NCI-H1930 (cell line): ENCODE measurements at regions not wholly inside any gene's neighbourhood (a gene's known extent, or its start where the extent isn't known, plus 50 kb on each side); places are given as distances from the start of the nearest gene placed in this dataset.
"Not testable (repeated sequence)": the region's sequence is repeated elsewhere in the genome, so short reads cannot be mapped to it uniquely, and the experiment has no call there.

ENCODE experiments used
- DNase-seq, 2 experiments: peaks; one replicate each; lab custom pipeline; 2025; lab: John Stamatoyannopoulos, UW

DNA sequence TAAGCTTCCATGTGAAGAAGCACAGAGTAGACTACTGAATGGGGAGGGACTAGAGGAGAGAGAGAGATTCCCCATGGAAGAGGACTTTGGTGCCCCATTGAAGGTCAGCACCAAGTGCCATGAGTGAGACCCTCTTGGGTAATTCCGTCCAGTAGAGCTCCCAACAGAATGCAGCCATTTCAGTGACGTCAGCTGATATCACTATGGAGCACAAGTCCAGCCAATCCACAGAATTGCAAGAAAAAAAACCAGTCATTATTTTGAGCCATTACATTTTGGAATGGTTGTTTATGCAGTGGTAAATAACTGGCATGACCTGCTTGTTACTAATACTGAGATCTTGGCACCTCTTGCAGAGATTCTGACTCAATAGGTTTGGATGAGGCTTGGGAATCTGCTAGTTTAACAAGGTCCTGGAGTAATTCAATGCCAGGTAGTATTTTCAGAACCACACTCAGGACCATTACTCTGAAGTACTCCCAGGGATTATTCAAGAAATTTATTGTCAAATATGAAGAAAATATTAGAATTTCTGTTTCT is 52.6 kb upstream of the SP8 start:
- no peak for DNase-seq

DNA sequence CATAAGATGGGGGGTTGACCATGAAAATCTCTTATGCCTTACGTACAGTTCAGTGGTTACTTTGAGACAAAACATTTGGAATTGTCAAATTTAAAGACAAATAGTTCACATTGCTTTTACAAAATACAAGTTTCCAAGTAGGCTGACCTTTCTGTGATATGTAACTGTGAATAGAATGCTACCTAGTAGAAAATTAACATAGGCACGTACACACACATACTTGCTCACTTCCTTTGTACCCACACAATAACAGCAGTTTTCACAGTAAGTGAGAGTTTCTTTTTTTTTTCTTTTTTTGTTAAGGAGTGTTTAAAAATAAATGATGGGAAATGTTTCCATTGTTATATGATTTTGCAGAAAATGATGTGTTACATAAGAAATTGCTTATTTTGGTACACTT is 53.3 kb upstream of the SP8 start:
- no peak for DNase-seq

DNA sequence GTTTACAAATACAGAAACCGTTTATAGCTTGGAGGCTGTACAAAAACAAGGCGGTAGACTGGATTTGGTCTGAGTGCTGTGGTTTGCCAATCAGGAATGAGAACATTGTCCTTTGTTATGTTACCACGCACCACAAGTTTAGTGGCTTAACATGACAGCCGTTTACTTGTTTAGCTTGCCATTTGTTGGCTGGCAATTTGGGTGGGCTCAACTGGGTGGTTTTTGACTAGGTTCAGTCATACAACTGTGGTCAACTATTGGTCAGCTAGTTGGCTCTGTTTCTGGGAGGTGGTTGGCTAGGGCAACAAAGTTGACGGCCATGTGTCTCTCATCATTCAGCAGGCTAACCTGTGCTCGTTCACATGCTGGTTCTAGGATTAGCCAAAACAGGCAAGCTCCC is 60.1 kb upstream of the SP8 start:
- DNase-seq, result no peak

DNA sequence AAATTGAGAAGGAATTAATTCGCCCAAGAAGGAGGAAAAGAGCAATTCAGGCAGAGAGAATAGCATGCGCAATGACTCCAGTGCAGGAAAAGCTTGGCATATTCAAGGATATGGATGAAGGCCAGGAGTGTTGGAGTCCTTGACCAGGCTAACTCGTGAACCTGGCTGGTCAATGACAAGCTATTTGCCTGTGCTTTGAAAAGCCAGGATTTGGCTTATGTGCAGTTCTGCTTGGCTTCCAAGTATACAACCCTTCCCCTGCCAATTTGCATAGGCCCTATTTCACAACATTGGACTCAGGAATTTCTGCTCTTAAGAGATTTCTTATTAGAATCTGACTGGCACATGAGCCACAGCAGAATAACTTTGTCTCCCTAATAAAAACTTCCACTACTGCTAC is 72.3 kb upstream of the SP8 start:
- DNase-seq, result no peak

DNA sequence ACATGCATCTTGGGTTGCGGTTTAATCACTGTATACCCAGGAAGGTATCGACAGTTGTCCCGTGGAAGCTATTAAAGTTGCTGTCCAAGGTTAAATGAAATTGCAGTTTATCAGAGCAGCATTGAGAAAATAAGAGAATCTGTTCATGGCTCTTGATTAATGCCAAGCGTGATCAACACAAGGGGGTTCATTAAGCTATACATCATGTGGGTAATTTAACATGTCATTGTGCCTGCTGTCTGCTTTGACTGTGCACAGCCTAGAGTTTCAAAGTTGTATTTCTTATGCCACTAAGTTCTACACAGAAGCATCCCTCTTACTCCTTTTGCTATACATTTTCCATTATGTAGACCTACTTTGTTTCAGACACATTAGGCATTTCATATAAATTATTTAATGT is 74.8 kb upstream of the SP8 start:
- DNase-seq, result no peak

DNA sequence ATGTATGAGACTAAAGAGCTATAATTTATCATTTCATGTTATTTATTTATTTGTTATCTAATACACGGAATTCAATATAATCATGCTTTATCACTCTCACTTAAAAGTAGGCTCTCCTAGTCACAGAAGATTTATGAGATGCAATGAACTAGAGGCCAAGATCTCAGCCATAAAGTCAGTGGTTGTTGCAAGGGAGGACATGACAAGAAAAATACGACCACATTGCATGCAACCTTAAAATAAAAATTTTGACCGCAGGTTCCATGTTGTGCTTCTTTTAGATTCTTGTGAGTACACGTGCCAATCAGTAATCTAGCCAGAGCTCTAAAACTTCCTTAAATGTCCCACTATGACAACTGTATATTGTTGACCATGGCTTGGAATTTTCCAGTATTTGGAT is 75.9 kb upstream of the SP8 start:
- no peak for DNase-seq

DNA sequence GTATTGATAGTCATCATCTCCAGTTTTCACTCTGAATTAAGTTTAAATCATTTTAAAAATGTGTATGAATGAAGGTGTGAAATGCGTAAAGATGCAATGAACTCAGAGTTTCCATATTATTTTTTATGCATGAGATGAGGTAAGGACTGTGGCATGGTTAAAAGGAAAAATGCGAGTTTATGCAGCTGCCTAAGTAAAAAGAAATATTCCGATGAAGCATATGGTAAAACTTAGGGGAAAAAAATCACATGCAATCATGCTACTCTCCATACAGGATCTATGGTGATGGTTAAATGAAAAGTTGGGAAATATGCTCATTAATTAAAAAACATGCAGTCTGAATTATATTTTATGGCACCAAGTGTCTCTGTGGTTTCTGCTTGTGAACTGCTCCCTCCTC is 77.5 kb upstream of the SP8 start:
- DNase-seq, result no peak

DNA sequence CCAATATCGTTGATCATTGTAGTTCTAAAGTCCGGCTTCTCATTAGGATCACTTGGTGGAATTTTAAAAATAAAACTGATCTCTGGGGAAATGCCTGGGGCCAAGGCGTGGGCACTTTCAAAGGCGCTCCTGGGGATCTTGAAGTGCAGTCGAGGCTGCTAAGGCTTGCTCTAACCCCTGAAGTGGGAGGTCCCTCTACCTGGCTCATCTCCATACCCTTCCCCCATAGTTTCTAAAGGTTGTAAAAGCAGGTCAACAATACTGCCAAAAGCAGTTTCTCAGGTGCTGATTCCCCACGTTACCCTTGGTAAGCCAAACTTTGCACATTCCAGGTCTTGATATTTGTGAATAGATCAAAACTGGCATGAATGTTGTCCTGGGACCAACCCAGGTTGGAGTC is 79.0 kb upstream of the SP8 start:
- DNase-seq, result no peak

DNA sequence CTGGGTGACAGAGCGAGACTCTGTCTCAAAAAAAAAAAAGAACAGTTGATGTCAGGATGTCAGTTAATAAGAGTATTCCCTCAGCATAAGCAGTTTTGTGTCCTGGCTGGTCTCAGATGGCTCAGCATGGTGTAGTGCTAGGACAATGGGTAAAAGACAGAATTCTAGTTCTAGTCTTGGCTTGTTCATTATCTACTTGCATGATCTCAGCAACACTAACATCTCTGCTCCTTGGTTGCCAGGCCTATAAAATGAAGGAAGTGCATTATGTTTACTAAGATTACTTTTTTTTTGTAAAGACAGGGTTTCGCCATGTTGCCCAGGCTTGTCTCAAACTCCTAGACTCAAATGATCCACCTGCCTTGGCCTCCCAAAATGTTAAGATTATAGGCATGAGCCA is 84.3 kb upstream of the SP8 start:
- DNase-seq, result no peak

DNA sequence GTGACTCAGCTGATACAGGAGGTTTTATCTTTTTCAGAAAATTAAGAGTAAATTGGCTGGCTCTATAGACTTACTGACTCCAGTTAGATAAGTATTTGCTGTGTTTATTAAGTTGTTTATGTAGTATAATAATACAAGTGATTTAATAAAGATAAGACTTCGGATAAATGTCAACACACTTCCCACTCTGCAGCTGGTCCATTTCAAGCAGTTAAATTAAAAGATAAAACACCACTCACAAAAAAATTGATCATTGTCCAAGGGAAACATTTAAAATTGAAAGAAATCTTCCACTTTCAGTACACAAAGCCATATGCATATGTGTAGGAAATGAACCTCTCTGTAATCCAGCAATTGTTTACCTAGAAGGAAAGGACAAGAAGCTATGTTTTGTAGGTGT is 106.1 kb upstream of the SP8 start:
- DNase-seq, result peak; percentile 16 to 24

DNA sequence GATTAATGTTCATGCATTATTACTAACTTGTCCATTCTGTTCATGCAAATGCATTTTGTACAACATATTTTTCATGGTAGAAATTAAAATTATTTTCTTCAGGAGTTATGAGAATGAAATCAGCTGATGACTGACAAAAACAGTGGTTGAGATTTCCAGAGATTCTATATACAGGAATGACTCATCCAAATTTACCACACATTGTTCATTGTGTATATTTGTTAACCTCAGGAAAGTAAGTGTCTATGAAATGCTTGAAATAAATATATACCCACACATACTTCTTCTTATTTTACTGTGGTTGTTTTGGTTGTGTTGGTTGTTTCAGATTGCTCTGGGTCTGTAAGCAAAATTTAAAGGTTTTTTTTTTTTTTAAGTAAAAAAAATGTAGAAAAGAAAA is 108.1 kb upstream of the SP8 start:
- DNase-seq, result no peak

DNA sequence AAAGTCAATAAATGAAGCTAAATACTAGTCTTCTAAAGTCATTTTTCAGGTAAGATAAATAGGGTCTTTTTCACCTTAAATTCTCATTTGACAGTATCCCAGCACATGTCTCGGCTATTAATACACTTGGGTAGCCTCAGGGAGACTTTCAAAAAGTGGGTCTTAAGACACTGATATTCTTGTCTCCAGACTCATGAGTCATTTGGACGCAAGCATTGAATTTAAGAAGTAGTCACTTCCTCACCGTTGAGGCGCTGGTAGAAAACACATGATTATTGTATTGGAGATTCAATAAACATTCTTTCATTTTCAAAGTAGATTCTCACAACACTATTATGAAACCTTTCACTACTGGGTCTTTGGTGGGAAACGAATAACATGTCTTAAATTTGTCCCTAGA is 108.9 kb upstream of the SP8 start:
- DNase-seq, result no peak

DNA sequence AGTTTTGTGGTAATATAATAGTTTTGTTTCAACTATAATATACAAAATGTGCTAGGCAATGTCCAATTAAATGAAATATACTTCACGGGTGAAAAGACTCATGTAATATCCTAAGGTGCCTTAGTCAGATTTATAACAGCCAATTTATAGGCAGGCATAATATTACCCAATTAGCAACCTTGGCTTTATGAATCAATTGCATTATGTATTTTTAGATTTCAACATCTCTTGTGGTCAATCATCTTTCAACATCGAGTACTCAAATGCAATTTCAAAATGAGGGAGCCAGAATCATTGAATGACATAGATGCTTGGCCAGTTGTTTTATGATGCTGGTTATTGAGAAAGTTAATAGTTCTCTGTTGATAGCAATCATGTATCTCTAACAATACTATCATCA is 110.3 kb upstream of the SP8 start:
- peak in 1 of 2 experiments; percentile 54 for DNase-seq

DNA sequence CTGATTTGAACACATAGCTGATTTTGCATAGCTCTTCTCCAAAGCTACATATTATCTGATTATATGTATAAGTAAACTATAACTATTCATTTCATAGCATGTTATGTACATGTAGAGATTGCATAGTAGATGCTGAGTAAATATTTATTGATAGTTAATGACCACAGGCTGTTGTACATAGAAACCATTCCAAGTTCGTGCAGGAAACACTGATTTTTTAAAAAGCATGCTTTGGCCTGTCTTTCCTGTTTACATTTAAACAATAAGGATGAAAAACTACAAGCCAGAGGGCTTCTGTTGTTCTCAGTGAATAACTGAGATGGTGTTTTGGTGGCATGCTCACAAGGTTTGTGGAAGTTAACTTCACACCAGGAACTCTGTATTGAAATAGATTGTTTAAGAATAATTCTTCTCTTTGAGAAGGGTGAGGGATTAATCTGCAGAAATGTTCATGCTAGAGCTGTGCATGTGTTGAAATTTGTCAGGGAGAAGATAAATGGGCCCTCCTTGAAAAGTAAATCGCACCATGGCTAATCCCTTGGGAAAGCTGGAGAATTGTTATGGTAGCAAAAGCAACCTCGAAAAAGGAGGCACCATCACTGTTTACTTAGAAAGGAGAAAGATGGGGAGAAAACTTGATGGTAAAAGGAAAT is 120.2 kb upstream of the SP8 start:
- peak; percentile 63 to 67 for DNase-seq

DNA sequence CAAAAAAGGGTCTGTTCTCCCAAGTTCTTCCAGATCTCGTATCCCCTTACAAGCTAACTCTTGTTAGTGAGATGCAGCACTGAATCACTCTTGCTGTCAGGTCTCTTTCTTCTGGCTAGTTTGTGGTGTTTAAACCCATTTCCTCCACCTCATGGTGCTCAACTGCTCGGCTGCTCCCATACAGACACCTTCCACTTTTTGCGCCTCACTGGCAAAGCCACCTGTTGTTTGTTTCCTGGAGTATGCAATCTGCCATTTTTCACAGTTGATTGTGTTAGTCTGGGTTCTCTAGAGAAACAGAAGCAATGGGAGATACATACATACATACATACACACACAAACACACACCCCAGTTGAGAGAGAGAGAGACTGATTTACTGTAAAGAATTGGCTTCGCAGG is 124.4 kb upstream of the SP8 start:
- no peak for DNase-seq

DNA sequence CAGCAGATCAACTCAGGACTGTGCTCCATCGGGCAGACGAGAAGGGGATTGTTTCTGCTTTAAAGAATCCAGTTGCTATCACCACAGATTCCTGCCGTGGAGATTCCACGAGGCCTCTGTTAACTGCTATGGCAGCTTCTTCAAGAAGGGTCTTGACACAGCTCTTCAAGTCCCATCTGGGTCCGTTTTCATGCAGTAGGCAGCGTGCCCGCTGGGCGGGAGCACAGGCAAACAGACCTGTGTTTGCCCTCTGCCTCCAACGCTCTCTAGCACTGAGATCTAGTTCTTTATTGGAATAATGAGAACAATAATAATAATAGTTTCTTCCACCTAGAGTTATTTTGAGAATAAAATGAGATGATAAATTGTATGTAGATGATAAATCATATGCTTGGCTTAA is 127.2 kb upstream of the SP8 start:
- no peak for DNase-seq

DNA sequence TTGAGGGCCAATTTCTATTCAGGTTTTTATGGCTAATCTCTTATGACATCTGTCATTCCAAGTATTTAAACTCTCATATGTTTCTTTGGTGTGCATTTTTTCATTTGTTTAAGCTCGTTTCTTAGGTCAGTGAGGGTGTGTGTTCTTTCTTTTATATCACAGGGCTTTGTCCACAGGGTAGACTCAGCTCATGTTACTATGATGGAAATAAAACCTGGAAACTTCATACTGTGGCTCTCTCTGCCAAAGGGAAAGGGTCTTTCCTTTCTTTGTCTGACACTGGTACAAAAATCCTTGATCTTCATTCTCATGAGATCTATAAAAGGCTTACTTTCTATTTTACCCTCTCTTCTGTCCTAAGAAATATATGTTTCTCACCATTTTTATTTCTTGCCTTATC is 129.6 kb upstream of the SP8 start:
- DNase-seq, result no peak

DNA sequence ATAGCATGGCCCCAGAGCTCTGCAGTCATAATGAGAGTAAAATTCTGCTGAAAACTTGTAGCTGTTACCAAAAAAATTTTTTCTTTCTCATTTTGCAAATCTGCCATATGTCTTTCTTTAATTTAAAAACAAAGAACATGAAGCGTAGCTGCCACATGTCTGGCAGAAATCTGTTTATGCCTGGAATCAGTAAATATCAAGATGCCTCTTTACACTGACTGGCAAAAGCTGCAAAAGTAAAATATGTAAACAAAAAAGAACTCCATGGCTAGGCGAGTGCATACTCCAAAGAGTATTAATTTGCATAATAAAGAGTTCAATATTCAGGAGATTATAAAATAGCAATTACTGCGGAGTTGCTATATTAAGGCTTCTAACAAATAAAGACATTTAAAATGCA is 130.9 kb upstream of the SP8 start:
- no peak for DNase-seq

DNA sequence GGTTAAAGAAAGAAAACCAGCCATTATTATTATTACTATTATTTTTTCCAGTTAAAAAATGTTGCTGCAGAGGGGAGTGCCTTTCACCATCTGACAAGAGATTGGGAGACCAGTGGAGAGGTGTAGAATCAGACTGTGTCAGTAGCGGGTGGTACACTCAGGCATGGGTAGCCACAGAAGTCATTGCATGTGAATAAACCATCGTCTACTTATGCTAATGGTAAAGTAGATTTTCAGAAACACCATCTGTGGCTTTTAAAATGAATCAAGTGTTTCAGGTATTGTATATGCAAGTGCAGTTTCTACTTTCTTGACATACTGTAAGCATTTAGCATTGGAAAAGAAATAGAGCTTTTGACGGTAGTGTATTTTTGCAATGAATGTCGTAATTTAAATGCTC is 131.5 kb upstream of the SP8 start:
- DNase-seq, result no peak

DNA sequence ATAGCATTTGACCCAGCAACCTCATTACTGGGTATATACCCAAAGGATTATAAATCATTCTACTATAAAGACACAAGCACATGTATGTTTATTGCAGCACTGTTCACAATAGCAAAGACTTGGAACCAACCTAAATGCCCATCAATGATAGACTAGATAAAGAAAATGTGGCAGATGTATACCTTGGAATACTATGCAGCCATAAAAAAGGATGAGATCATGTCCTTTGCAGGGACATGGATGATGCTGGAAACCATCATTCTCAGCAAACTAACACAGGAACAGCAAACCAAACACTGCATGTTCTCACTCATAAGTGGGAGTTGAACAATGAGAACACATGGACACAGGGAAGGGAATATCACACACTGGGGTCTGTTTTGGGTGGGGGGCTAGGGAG is 140.5 kb upstream of the SP8 start:
- DNase-seq, result not testable (repeated sequence)

DNA sequence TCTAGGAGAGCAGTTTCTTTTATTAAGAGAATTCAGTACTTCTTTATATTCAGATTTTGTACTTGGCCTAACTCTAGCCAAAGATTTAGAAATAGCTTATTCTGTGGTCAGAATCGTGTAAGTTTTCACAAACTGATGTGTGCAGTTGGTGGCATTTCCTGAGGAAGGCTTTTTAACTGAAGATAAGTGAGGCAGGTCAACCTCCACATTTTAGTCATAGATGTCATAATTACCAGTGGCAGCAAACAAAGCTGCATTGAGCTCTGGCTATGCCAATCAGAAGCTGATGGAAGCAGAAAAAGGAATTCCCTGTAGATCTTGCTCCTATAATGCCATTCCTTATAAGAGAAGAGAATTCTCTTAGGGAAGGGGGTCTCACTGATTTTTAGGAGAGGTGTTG is 141.3 kb upstream of the SP8 start:
- DNase-seq, result no peak

DNA sequence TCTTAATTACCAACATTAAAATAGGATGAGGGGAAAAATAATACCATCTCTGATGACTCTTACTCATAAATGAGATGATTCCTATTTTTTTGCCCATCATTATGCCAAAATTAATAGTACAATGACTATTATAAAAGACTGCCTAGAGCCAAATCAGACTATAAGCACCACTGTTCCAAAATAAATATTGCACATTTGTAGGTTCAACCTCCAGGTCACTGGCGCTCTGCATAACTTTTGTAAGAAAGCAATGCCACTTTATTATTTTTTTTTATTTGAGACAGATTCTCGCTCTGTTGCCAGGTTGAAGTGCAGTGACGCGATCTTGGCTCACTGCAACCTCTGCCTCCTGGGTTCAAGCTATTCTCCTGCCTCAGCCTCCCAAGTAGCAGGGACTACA is 142.5 kb upstream of the SP8 start:
- no peak for DNase-seq

DNA sequence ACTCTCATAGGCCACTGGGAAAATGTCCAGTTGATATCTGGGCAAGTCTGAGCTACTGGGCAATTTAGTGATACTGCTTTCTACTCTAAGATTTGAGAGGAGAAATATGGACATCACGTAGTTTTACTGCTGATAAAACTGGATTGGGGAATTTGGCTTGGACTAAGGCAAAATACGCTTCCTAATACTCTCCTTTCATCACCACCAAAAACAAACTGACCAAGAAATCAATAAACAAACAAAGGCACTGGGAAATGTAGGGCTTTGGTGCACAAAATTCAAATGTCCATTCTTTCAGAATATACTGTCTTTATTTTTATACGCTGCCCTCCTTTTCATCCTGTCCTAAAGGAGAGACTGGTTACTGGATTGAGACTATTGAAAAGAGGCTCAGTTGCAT is 145.1 kb upstream of the SP8 start:
- DNase-seq, result no peak

DNA sequence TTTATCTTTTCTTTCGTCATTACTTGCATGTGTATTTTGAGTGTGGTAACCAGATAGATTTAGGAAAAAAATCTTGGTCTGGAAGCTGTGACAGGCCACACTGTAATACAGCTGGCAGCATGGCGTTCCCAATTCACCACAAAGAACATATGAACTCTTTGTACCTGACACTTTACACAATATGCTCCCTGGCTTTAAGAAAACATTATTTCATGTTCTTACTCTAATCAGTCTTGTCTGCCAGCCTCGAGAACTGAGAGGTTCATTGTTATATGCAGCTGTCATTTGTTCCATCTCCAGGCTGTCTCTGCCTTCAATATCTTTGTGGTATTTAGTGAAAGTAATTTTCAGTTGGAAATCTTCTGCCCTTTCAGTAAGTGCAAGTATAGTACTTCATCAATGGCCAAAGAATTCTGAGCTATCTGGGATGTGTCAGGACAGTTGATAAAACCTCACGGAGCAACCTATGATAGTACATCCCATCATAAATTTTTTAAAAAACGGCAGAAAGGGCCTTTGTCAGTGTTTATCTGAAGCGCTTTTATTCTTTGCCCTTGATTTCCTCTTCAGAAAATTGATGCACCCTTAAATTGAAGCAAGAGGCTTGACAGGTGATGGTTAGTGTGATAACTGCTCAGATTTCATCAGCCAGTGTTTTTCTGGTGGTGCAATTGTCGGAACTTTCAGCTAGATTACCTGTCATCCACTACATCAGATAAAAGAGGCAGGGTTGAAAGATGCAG is 146.3 kb upstream of the SP8 start:
- no peak for DNase-seq
